Neural crest cell (in vitro differentiated cells): ENCODE measurements at regions not wholly inside any gene's neighbourhood (a gene's known extent, or its start where the extent isn't known, plus 50 kb on each side); places are given as distances from the start of the nearest gene placed in this dataset.
"Not testable (repeated sequence)": the region's sequence is repeated elsewhere in the genome, so short reads cannot be mapped to it uniquely, and the experiment has no call there.

Experiments used
- DNase-seq: peaks from one replicate; pipeline ENCODE4 v3.0.0; 2021; ENCODE audit warnings: low read depth, mixed read lengths, low spot score
- H3K27ac Mint-ChIP-seq: one replicate; pipeline ENCODE4 v1.8.0; 2021; ENCODE audit warnings: mild to moderate bottlenecking, mixed read lengths; ENCODE audit not compliant: unreplicated experiment
- H3K27me3 Mint-ChIP-seq: 2 replicates; pipeline ENCODE4 v1.8.0; 2021; ENCODE audit warnings: low read depth, mild to moderate bottlenecking, mixed read lengths
- H3K36me3 Mint-ChIP-seq: 2 replicates; pipeline ENCODE4 v1.8.0; 2021; ENCODE audit warnings: low read depth, mild to moderate bottlenecking, mixed read lengths
- H3K4me1 Mint-ChIP-seq: 2 replicates; pipeline ENCODE4 v1.8.0; 2021; ENCODE audit warnings: mixed read lengths
- H3K4me3 Mint-ChIP-seq: one replicate; pipeline ENCODE4 v1.8.0; 2021; ENCODE audit warnings: mild to moderate bottlenecking, mixed read lengths
- H3K9me3 Mint-ChIP-seq: 2 replicates; pipeline ENCODE4 v1.8.0; 2021; ENCODE audit warnings: mixed read lengths
- CTCF ChIP-seq: fragments of 200-600 bp; sonication (generic); conservative IDR thresholded peaks from 2 replicates; pipeline ENCODE4 v1.5.0; 2021; ENCODE audit warnings: antibody characterized with exemption, mild to moderate bottlenecking

GRCh38 chr9:28503573-28503972 is 930.3 kb upstream of the C9orf72 start:
- Mint-ChIP-seq H3K36me3 (no peaks in the 10 kb centered on the region), H3K4me3 (no peak overlapping the region), H3K27ac (no peak overlapping the region), H3K27me3 (no peaks in the 10 kb centered on the region), H3K4me1 (no peaks in the 10 kb centered on the region), H3K9me3 (no peaks in the 10 kb centered on the region)
- DNase-seq = no peak
- TF ChIP-seq CTCF = no peak

DNA sequence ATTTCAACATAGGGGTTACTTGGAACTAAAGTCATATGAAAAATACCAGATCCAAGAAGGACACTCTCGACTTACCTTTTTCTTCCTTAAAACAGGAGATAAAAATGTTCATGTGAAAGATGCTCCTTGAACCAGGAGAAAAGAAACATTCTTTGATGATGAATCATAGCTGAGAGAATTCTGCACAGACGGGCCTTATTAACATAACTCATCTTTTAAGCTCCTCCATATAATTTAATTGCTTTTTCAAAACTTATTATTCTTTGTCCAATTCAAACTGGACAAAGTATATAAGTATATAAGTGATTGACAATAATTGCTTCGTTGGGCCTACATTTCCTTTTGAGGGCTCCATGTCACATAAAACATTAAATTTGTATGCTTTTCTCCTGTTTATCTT is 945.2 kb upstream of the C9orf72 start:
- DNase-seq = no peak
- no peak for TF ChIP-seq CTCF
- H3K9me3 Mint-ChIP-seq = peaks cover 6% of the 10 kb centered on the region
- H3K27ac Mint-ChIP-seq = no peak overlapping the region
- no peak overlapping the region for H3K4me3 Mint-ChIP-seq
- H3K27me3 Mint-ChIP-seq = no peaks in the 10 kb centered on the region
- H3K36me3 Mint-ChIP-seq = peaks cover 2% of the 10 kb centered on the region
- peaks cover 6% of the 10 kb centered on the region for H3K4me1 Mint-ChIP-seq

DNA sequence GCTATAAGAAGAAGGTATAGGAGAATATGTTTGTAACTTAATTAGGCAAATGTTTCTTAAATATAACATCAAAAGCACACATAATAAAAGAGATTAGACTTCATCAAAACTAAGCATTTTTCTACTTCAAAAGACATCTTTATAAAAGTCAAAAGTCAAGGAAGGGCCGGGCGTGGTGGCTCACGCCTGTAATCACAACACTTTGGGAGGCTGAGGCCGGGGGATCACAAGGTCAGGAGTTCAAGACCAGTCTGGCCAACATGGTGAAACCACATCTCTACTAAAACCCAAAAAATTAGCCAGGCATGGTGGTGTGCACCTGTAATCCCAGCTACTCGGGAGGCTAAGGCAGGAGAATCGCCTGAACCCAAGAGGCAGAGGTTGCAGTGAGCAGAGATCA is 951.0 kb upstream of the C9orf72 start:
- not testable (repeated sequence) for H3K36me3 Mint-ChIP-seq, H3K4me1 Mint-ChIP-seq, H3K27me3 Mint-ChIP-seq, H3K9me3 Mint-ChIP-seq, DNase-seq, H3K4me3 Mint-ChIP-seq, H3K27ac Mint-ChIP-seq

DNA sequence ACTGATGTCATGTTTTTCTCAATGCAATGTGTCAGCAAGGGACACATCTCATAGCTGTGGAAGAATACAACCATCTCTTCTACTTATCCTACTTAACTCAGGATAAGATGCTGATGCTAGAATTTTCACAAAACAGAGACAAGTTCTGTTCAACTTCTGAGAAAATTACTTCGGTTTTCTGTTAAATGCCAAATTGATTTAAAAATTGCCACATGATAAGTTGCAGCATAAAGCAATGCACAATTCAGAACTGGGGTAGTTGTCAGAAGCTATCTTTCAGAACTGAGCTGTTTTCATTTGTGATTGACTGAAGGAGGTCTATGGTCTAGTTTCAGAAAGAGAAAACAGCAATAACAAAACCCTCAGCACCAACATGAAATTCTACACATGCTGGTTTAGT is 954.8 kb upstream of the C9orf72 start:
- TF ChIP-seq CTCF = no peak
- Mint-ChIP-seq H3K9me3 (peaks cover 3% of the 10 kb centered on the region), H3K4me1 (no peaks in the 10 kb centered on the region), H3K27ac (no peak overlapping the region), H3K4me3 (no peak overlapping the region), H3K36me3 (no peaks in the 10 kb centered on the region), H3K27me3 (no peaks in the 10 kb centered on the region)
- DNase-seq = no peak

GRCh38 chr9:28538132-28538531 is 964.9 kb upstream of the C9orf72 start:
- H3K36me3 Mint-ChIP-seq = no peaks in the 10 kb centered on the region
- H3K27ac Mint-ChIP-seq = no peak overlapping the region
- H3K9me3 Mint-ChIP-seq = no peaks in the 10 kb centered on the region
- TF ChIP-seq CTCF = no peak
- DNase-seq = no peak
- H3K4me1 Mint-ChIP-seq = no peaks in the 10 kb centered on the region
- no peak overlapping the region for H3K4me3 Mint-ChIP-seq
- H3K27me3 Mint-ChIP-seq = no peaks in the 10 kb centered on the region

DNA sequence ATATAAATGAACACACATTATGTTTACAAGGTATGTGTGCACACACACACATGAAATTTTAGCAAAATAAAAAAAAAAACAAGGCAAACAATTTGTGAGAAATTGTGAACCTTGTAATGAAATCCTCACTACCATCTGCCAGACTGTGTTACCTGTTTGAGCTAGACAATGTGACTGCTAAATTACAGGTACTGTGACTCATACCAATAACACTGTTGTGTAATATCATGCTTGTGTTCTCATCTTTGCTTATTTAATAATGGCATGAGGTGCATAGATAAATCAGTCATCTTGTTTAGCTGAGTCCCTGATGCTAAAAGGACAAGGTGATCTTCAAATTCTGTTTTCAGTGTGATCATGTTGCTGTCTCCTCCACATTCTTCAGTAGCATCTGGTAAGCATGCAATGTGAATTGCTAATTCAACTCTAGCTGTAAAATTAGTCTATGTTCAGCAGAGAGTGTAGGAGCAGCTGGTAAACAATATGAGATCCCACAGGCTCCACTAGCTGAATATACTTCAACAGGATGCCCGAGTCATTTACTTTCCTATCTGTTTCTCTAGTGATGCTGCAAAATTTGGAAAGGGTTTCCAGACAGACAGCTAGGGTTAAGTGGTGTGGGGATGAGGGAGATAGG is 966.3 kb upstream of the C9orf72 start:
- no peak for TF ChIP-seq CTCF
- H3K9me3 Mint-ChIP-seq = no peaks in the 10 kb centered on the region
- no peak overlapping the region for H3K4me3 Mint-ChIP-seq
- H3K4me1 Mint-ChIP-seq = no peaks in the 10 kb centered on the region
- H3K36me3 Mint-ChIP-seq = no peaks in the 10 kb centered on the region
- no peak overlapping the region for H3K27ac Mint-ChIP-seq
- no peak for DNase-seq
- H3K27me3 Mint-ChIP-seq = no peaks in the 10 kb centered on the region
